ENCODE measurements at regions not wholly inside any gene's neighbourhood (a gene's known extent, or its start where the extent isn't known, plus 50 kb on each side); places are given as distances from the start of the nearest gene placed in this dataset.

DNA sequence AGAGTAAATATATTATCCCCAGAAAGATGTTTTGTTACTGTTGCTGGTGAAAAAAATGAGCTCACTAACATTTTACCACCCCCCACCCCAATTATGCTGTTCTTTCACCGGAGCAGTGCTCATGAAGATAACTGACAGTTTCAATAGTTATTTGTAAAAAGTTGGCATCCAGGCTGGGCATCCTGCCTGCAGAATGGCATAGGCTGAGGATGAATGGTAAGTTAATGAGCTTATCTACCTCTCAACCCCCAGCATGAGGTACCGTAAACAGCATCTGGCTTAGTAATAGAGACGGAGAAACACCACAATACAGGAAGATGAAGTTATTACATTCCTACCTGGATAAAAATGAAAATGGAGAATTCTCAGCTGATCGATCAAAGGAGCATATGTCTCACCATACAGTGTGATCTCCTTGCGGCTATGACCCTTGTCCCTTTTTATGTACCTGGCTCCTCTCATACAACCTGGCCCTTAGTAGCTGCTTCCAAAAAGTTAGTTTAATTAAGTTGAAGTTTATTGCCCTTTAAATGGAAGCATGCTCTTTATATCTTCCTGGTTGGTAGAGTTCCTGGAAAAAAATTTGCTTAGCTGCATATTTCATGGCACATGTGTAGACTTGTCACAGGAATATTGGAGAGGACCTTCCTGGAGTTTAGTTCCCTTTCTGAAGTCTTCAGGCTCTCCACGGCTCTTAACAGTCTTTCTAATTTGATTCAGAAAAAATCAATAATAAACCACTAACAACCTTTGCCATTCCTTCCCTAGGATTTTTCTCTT lies 61.2 kb upstream of the MPHOSPH6 start:
- 53% methylated on average over 6 of the region's 6 CpGs for WGBS (ENCODE audit: insufficient coverage, insufficient replicate concordance, low lambda C conversion rate, missing lambda C conversion rate)
- FAIRE-seq, result no peak
- in situ Hi-C loops (cut with MboI), result no loop called here
- TF ChIP-seq BRCA1 (IDR thresholded peaks at IDR 0.05; ENCODE audit: low read depth, low read length), result no peak
- no peak for TF ChIP-seq HDAC2 (IDR thresholded peaks at IDR 0.05)
- TF ChIP-seq, protein P1, sequence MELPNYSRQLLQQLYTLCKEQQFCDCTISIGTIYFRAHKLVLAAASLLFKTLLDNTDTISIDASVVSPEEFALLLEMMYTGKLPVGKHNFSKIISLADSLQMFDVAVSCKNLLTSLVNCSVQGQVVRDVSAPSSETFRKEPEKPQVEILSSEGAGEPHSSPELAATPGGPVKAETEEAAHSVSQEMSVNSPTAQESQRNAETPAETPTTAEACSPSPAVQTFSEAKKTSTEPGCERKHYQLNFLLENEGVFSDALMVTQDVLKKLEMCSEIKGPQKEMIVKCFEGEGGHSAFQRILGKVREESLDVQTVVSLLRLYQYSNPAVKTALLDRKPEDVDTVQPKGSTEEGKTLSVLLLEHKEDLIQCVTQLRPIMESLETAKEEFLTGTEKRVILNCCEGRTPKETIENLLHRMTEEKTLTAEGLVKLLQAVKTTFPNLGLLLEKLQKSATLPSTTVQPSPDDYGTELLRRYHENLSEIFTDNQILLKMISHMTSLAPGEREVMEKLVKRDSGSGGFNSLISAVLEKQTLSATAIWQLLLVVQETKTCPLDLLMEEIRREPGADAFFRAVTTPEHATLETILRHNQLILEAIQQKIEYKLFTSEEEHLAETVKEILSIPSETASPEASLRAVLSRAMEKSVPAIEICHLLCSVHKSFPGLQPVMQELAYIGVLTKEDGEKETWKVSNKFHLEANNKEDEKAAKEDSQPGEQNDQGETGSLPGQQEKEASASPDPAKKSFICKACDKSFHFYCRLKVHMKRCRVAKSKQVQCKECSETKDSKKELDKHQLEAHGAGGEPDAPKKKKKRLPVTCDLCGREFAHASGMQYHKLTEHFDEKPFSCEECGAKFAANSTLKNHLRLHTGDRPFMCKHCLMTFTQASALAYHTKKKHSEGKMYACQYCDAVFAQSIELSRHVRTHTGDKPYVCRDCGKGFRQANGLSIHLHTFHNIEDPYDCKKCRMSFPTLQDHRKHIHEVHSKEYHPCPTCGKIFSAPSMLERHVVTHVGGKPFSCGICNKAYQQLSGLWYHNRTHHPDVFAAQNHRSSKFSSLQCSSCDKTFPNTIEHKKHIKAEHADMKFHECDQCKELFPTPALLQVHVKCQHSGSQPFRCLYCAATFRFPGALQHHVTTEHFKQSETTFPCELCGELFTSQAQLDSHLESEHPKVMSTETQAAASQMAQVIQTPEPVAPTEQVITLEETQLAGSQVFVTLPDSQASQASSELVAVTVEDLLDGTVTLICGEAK (IDR thresholded peaks at IDR 0.05; ENCODE audit: borderline replicate concordance), result no peak
- no peak for TF ChIP-seq CEBPB (IDR thresholded peaks at IDR 0.05; ENCODE audit: borderline replicate concordance in 1 of 2, low read depth in 2 of 2, low read length in 2 of 2)
- no peak for TF ChIP-seq NRF1 (conservative IDR thresholded peaks at IDR 0.05; ENCODE audit: low read depth, low read length)
- TF ChIP-seq, protein P2, sequence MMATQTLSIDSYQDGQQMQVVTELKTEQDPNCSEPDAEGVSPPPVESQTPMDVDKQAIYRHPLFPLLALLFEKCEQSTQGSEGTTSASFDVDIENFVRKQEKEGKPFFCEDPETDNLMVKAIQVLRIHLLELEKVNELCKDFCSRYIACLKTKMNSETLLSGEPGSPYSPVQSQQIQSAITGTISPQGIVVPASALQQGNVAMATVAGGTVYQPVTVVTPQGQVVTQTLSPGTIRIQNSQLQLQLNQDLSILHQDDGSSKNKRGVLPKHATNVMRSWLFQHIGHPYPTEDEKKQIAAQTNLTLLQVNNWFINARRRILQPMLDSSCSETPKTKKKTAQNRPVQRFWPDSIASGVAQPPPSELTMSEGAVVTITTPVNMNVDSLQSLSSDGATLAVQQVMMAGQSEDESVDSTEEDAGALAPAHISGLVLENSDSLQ (IDR thresholded peaks at IDR 0.05), result no peak
- no peak for TF ChIP-seq CHD2 (IDR thresholded peaks at IDR 0.05; ENCODE audit: borderline replicate concordance, low read depth, low read length)
- TF ChIP-seq, protein P3, sequence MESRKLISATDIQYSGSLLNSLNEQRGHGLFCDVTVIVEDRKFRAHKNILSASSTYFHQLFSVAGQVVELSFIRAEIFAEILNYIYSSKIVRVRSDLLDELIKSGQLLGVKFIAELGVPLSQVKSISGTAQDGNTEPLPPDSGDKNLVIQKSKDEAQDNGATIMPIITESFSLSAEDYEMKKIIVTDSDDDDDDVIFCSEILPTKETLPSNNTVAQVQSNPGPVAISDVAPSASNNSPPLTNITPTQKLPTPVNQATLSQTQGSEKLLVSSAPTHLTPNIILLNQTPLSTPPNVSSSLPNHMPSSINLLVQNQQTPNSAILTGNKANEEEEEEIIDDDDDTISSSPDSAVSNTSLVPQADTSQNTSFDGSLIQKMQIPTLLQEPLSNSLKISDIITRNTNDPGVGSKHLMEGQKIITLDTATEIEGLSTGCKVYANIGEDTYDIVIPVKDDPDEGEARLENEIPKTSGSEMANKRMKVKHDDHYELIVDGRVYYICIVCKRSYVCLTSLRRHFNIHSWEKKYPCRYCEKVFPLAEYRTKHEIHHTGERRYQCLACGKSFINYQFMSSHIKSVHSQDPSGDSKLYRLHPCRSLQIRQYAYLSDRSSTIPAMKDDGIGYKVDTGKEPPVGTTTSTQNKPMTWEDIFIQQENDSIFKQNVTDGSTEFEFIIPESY (IDR thresholded peaks at IDR 0.05), result no peak
- no peak for TF ChIP-seq RAD21 (IDR thresholded peaks at IDR 0.05; ENCODE audit: insufficient read depth, low read depth, low read length)
- TF ChIP-seq, protein P4, sequence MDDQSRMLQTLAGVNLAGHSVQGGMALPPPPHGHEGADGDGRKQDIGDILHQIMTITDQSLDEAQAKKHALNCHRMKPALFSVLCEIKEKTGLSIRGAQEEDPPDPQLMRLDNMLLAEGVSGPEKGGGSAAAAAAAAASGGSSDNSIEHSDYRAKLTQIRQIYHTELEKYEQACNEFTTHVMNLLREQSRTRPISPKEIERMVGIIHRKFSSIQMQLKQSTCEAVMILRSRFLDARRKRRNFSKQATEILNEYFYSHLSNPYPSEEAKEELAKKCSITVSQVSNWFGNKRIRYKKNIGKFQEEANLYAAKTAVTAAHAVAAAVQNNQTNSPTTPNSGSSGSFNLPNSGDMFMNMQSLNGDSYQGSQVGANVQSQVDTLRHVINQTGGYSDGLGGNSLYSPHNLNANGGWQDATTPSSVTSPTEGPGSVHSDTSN (IDR thresholded peaks at IDR 0.05; ENCODE audit: insufficient replicate concordance, low read depth, low read length), result no peak
- TF ChIP-seq ETV6 (conservative IDR thresholded peaks at IDR 0.05 in 1 of 2, IDR thresholded peaks at IDR 0.05 in 1 of 2; ENCODE audit: borderline replicate concordance in 1 of 2, low read depth in 1 of 2), result no peak
- TF ChIP-seq, protein P5, sequence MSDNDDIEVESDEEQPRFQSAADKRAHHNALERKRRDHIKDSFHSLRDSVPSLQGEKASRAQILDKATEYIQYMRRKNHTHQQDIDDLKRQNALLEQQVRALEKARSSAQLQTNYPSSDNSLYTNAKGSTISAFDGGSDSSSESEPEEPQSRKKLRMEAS (IDR thresholded peaks at IDR 0.05; ENCODE audit: low read depth, low read length), result no peak
- TF ChIP-seq RUNX3 (IDR thresholded peaks at IDR 0.05; ENCODE audit: low read length), result no peak

More for the DNA sequence above, 61.2 kb upstream of the MPHOSPH6 start:
- CTCF ChIA-PET, result interaction anchor here (0.6 to 2.0 kb wide), 12 partner anchors 13 to 1042 kb away, joined by 3 to 11 read pairs (median 4); partner anchors contain the start of gene MPHOSPH6
- H3K4me1 ChIP-seq (ENCODE audit: control insufficient read depth, insufficient read depth, low read length), result no peaks in the 10 kb centered on the region
- H3K36me3 ChIP-seq (ENCODE audit: control insufficient read depth in 2 of 2, insufficient read depth in 2 of 2, low read length in 1 of 2), result no peaks in the 10 kb centered on the region
- RAD21 ChIA-PET (ENCODE audit: unreplicated experiment), result interaction anchor here (0.7 to 1.1 kb wide), 2 partner anchors 13 to 239 kb away, joined by 3 to 4 read pairs; no protein-coding TSS in a partner anchor
- H3K4me2 ChIP-seq (ENCODE audit: control insufficient read depth, insufficient read depth), result no peak overlapping the region
- POLR2A ChIA-PET, result no interaction called here
- DNase-seq (ENCODE audit: low read depth, low spot score) (no peak), ATAC-seq (no peak)
- no peak overlapping the region for H3K4me3 ChIP-seq
- BruUV-seq (replicated peaks), result no TSS peak
- H3K9me3 ChIP-seq (replicated peaks; ENCODE audit: control insufficient read depth, insufficient read depth, low read length), result no peaks in the 10 kb centered on the region
- H2AFZ ChIP-seq (ENCODE audit: control insufficient read depth, low read depth, low read length), result no peak overlapping the region
- no peaks in the 10 kb centered on the region for H3K79me2 ChIP-seq (ENCODE audit: control insufficient read depth, insufficient read depth, low read length)
- peaks cover 0 to 7% of the 10 kb centered on the region in 2 experiments; a peak in 2 of 4 replicates for H3K27me3 ChIP-seq (replicated peaks in 1 of 2; ENCODE audit: control insufficient read depth in 2 of 2, insufficient read depth in 2 of 2, low read length in 1 of 2)
- SMC1A ChIA-PET (ENCODE audit: uncharacterized antibody, unreplicated experiment), result interaction anchor here (0.5 to 1.5 kb wide), 4 partner anchors 82 to 340 kb away, joined by 3 read pairs; no protein-coding TSS in a partner anchor
- H4K20me1 ChIP-seq (ENCODE audit: control insufficient read depth, insufficient read depth), result no peaks in the 10 kb centered on the region
- no peak overlapping the region for H3K9ac ChIP-seq (ENCODE audit: control insufficient read depth, insufficient read depth, low read length)
- no peak overlapping the region for H3K27ac ChIP-seq (ENCODE audit: control insufficient read depth, insufficient read depth)
- intact Hi-C loops (cut with micrococcal nuclease; ENCODE audit: unreplicated experiment), result loop anchor here (5.0 to 10.0 kb wide), 2 partner anchors 294 to 866 kb away; no protein-coding TSS in a partner anchor

Data from GM12878 (cell line).